B cell (primary cell): ENCODE measurements at regions not wholly inside any gene's neighbourhood (a gene's known extent, or its start where the extent isn't known, plus 50 kb on each side); places are given as distances from the start of the nearest gene placed in this dataset.

ENCODE experiments used
- EZH2 ChIP-seq: IDR thresholded peaks from 2 replicates; pipeline ENCODE4 v1.6.1; 2012; ENCODE audit warnings: borderline replicate concordance, low read depth, mild to moderate bottlenecking, moderate library complexity, low read length; ENCODE audit not compliant: insufficient read depth, poor library complexity, severe bottlenecking
- TF ChIP-seq, protein P1 (sequence below): fragments of 200-600 bp; IDR thresholded peaks from one replicate; pipeline ENCODE4 v1.8.0; 2022; ENCODE audit warnings: antibody characterized with exemption, mild to moderate bottlenecking

GRCh38 chr14:79972230-79972629, 239.1 kb downstream of the DIO2 start:
- TF ChIP-seq, protein P1, sequence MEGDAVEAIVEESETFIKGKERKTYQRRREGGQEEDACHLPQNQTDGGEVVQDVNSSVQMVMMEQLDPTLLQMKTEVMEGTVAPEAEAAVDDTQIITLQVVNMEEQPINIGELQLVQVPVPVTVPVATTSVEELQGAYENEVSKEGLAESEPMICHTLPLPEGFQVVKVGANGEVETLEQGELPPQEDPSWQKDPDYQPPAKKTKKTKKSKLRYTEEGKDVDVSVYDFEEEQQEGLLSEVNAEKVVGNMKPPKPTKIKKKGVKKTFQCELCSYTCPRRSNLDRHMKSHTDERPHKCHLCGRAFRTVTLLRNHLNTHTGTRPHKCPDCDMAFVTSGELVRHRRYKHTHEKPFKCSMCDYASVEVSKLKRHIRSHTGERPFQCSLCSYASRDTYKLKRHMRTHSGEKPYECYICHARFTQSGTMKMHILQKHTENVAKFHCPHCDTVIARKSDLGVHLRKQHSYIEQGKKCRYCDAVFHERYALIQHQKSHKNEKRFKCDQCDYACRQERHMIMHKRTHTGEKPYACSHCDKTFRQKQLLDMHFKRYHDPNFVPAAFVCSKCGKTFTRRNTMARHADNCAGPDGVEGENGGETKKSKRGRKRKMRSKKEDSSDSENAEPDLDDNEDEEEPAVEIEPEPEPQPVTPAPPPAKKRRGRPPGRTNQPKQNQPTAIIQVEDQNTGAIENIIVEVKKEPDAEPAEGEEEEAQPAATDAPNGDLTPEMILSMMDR: no peak
- TF ChIP-seq EZH2: no peak
